OCI-M2 (cell line): ENCODE measurements at regions not wholly inside any gene's neighbourhood (a gene's known extent, or its start where the extent isn't known, plus 50 kb on each side); places are given as distances from the start of the nearest gene placed in this dataset.
"Not testable (repeated sequence)": the region's sequence is repeated elsewhere in the genome, so short reads cannot be mapped to it uniquely, and the experiment has no call there.

Experiments used
- DNase-seq: peaks from one replicate; lab custom pipeline; 2025; ENCODE audit not compliant: unreplicated experiment; lab: John Stamatoyannopoulos, UW

DNA sequence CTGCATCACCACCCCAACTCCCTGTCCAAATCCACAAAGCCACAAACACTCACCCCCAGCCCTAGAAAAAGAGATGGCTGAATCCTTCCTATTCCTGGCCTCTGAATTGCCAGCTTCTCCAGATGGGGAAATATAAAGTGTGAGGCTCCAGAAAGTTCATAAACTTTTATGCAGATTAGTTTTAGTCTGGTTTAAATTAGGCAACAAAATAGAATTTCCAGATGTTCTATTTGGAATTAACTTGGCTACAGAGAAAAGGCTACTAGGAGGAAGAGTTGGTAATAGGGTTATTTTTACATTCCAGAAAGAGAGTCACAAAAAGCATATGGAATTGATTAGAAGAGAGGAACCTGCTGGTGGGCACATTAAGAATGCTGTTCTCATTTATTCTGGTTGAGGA lies 56.0 kb downstream of the EN1 start:
- DNase-seq, result no peak

DNA sequence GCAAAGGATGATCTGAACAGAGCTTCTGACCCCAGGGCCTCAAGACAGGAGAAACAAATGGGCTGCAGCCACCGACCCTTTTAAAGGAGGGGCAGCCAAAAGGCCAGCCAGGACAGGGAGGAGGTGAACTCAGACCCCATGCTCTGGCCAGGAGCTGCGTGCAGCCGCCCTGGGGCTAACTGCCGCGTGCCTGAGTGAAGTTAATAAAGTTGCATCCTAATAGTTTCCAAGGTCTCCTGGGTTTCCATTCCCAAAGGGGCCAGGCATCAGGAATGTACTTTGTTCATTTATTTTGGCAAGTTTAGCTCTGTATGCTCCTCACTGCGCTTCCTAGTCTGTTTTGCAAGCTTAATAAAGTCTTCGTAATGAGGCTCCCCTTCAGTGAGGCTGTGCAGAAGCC lies 60.7 kb downstream of the EN1 start:
- no peak for DNase-seq

DNA sequence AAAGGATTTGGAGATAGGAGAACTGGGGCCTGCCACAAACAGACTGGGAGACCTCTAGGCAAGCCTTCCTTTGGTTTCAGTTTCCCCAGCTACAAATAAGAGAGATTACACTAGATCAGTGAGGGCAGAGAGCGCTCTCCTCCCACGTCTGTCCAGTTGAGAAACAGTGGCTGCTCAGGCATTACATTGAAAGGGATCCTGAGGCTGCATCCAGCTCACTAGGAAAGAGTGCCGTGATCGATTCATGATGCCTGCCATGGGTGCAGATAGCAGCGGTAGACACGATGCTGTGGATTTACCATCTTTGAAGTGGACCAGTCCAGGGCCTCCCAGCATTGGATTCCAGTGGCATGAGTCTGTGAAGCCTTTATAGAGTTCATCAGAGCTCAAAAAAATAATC lies 62.6 kb downstream of the EN1 start:
- DNase-seq, result no peak

DNA sequence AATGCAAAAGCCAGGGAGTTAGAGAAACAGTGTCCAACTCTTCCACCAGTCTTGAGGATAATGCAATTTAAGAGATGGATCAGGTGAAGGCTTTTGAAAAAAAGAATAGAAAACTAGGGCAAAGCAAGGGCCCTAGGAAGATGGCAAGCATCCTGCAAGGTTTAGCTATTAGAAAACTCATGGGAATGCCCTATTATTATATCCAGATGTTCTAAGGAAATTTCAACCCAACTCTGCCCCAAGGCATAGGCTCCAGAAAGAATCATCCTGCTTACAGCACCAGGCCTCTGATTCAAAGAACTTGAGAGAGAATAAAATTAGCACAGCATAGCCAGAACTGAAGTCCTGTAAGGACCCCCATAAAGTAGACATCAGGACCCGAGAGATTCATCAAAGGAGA lies 68.1 kb downstream of the EN1 start:
- no peak for DNase-seq

DNA sequence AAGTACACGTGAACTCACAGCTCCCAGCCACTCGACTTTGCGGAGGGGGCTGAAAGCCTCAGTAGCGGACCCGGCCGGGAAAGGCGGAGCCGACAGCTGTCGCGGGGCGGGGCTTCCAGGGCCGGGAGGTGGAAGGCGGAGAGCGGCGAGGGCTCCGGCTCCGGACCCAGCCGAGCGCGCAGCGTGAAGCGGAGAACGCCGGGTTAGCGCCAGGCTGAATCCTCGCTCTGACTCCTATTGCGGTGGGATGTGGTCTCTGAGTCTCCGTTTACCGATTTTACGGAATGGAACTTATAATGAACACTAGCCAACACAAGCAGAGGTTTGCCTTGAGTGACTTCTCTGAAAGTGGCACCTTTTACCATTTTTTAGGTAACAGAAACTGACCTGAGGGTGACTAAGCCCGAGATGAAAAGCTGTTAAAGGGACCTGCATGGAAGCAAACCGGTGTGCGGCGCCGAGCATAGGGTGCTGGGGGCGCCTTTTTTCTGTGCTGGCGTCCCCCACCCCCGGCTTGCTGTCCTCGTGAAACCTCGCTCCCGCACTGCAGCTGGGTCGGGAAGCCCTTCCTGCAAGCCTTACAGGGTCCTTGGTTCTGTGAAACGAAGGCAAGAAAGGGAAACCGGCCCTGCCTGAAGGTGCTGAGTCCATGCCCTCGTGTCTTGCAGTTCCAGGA lies 72.9 kb downstream of the EN1 start:
- no peak for DNase-seq

DNA sequence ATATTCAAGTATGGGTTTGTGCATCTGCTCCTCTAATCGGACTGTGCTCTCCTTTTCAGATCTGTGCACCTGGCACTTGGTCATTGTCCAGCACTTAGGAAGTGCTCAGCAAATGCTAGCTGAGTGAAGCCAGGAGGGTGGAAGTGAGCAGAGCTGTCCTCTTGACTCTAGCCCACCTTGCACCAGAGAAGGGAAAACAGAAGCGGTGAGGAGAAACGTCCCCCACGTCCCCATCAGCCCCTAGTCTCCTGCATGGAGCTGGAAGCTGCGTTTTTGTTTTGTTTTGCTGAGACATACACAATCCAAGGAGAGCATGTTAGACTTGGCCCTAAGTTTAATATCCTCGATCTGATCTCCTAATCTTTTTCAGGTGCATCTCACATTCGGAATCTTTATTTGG lies 73.6 kb downstream of the EN1 start:
- DNase-seq, result no peak

DNA sequence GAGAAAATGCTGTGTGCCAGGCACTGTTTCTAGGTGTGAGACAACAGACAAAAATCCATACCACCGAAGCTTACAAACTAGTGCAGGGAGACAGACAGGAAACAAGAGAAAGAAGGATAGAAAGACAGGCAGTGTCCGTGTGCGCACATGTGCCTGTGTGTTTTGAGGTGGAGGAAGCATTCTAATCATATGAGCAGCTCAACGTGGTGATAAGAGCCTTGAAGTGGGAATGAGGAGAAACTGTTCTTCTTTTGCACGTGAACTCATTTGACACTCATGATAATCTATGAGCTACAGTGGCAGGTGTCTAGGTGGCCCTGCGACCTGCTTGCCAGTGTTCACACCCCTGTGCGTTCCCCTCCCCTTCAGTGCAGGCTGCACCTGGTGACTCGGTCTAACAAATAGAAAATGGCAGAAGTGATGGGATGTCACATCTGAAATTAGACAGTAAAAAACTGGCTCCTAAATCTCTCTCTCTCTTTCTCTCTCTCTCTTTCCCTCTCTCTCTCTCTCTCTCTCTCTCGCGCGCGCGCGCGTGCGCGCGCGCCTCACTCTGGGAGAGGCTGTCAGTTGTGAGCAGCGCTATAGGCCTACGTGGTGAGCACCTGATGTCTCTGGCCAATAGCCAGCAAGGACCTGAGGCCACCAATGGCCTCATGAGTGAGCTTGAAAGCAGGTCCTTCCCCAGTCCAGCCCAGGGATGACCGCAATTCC lies 74.8 kb downstream of the EN1 start:
- no peak for DNase-seq

DNA sequence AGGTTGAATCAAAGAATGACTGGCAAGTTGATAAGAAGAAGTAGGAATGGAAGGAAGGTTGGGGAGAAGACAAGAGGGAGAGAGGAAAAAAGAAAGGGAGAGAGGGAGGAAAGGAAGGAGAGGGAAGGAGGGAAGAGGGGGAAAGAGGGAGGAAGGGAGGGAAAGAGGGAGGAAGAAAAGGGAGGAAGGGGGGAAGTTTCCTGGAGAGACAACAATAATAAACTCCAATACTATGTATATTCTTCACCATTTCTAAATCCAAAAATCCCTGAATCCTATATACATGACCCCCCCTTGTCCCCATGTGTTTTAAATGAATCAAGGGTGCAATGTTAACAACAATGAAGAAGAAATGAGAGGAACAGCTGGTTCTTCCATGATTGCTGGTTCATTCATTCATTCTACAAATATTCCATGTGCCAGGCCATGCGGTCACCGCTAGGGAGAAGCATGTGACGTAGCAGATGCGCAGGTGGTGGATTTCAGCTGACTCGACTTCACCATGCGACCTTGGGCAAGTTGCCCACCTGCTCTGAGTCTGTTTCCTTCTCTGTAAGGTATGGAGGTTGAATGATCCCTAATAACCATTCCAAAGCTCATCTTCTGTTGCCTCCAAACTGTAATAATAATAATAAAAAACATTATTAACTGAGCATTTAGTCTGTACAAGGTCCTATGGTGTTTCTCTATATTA lies 77.6 kb downstream of the EN1 start:
- no peak for DNase-seq

DNA sequence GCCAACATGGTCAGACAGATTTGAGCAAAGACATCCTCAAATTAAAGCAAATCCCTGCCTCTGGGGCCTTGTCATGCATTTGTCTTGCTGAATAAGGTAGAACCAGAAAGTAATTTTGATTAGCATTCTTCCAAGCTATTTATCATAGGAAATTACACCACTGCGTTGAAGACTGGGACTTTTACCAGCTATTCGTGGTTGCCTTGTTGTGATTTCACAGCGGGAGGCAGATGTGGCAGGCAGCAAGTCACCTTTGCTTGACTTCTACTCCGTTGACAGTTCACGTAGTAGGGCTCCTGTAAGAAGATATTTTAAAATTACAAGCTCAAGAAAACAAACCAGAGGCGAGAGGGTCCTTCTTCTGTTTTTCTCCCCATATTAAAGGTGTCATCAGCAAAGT lies 80.6 kb downstream of the EN1 start:
- DNase-seq, result no peak

DNA sequence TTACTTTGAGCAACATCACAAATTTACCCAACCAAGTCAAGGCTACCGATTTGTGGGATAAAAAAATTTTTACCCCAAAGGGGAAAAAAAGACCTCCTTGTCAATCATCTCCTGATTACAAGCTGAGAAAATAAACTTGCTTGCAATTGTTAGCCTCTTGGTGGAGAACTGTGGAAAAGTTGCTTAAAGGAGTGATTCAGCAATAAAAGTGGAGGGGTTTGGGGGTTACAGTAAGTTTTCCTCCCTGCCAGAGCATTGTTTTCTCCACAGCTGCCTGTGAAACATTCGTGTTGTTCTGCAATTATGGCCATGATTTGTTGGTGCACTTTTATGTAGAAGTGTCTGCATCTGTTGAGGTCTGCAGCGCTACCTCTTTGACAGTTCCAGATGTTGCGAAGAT lies 82.6 kb downstream of the EN1 start:
- DNase-seq, result no peak

DNA sequence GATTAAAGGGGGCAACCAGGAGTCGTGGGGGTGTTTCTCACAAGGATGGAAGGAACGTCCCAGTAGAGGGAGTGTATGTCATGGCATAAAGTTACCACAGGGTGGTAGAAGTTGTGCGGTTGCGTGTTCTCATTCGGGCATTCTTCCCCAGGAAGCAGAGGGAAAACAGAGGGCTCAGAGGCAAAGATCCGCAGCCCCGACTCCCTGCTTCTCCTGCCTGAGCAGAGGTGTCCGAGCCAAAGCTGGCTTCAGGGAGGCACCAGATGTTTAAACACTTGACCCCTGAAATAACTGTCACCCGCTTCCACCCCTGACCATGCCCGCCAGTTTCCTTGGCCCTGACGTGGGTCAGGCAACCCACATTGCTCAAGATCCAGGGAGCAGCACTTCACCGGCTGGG lies 83.7 kb downstream of the EN1 start:
- DNase-seq, result no peak

DNA sequence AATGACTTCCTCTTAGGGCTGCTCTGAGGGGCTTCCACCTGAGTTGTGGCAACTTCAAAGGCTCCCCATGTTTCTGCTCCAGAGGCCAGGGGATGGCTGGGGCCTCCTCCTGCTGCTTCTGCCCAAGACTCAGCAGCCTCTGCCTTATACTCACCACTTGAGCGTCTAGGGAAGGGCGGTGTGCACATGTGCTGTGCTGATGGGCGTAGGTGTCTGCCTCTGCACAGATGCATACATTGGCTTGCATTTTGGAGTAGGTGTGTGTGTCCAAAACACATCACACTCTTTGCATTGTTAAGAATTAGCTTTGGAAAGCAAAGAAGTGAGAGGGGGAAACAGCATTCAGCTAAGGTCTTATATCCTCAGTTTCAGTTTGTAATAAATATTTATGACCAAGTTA lies 85.2 kb downstream of the EN1 start:
- DNase-seq, result no peak

DNA sequence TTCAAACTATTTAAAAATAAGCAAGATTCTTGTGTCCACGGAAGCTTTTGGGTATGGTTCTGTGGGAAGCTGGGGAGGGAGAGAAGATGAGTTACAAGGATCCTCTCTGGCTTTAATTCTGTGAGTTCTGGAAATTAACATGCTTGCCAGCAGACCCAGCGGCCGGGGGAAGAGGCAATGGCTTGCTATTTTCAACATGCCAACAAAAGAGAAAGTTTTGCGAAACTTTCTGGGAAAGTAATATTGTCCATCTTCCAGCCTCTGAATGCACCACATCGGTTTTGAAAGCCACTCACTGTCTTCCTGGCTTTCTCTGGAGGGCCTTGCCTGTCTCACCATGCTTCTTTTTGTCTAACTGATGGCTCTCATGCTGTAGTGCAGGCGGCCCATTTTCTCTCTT lies 85.7 kb downstream of the EN1 start:
- DNase-seq, result no peak

DNA sequence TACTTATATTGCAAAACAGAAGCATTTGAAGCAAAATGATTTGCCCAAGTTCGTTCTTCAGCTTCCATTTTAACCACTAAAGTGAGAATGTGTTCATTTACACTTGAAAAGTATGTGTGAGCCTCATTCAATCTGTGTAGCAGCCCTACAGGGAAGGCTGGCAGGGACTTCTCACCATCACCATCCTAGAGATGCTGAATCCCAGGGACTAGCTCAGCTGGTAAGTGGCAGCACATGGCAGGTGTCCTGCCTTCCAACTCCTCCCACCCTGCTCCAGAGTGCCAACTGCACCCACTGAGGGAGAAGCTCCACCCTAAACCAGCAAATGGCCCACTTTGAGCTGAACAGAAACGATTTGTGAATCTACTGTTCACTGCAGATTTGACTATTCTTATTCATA lies 91.5 kb downstream of the EN1 start:
- DNase-seq, result no peak

DNA sequence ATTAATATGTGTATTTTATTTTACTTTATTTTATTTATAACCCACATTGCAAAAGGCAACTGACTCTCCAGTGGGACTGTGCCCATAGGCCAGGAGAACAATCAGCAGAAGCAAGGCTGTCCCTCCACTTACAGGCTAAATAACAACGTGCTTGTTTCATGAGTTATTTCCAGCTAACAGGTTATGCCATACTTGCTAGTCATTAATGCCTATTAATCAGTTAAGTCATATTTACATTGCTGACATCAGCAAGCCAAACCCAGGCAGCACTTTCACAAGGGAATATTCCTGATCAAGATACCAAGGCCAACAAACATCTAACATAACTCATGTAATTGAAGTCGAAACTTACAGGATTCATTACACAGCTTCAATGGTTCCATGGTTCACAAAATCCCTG lies 92.1 kb downstream of the EN1 start:
- no peak for DNase-seq

DNA sequence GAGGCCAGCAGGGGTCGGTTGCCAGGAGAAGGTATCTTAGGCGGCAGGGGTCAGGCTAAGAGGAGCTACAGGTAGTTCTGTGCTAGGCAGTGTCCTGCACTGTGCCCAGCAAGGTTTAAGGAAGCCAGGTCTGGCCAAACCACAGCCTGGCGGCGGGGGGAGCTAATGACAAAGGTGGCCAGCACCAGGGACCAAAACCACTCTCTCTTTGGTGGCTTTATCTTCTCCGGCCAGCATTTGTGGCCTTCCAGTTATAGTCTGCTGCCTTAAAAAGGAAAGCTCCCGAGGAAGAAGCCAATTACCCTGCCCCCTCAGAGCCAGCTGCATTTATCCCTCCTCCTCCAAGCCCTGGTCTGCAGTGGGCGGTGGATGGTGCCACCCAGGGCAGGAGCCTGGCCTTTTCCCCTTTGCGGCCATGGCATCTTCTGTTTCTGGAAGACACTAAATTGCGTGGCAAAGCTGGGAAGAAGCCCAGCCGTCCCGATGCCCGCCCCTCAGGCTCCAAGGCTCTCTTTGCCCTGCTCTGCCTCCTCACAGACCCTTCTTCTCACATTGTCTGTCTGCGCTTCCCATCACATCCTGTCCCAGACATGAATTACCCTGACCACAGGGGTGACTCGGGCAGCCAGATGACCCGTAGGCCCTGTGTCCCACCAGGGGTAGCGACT lies 94.6 kb downstream of the EN1 start:
- no peak for DNase-seq

DNA sequence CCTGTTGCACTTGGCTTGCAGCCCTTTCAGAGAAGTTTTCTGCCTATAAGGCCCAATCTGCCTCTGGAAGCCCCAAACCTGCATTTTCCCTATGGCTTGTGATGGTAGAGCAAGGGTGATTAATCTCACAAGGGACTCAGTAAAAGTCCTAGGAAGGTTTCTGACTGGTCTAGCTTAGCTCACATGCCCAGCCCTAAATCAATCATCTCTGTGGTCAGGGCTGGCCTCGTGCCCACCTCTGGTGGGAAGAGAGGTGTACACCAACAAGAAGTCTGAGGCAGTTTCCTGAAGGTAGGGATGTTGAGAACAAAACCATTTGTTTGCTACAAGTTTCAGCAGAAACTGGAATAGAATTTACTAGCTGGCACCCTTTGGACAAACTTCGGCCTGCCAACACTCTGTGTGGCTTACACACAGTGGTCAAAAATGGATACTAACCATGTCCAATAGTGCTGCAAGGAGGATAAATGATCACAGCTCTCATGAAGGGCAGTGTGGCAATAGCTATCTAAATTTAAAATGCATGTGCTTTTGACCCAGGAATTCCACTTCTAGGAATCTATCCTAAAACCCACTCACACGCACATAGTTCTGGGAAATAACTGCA lies 96.4 kb downstream of the EN1 start:
- DNase-seq, result no peak

DNA sequence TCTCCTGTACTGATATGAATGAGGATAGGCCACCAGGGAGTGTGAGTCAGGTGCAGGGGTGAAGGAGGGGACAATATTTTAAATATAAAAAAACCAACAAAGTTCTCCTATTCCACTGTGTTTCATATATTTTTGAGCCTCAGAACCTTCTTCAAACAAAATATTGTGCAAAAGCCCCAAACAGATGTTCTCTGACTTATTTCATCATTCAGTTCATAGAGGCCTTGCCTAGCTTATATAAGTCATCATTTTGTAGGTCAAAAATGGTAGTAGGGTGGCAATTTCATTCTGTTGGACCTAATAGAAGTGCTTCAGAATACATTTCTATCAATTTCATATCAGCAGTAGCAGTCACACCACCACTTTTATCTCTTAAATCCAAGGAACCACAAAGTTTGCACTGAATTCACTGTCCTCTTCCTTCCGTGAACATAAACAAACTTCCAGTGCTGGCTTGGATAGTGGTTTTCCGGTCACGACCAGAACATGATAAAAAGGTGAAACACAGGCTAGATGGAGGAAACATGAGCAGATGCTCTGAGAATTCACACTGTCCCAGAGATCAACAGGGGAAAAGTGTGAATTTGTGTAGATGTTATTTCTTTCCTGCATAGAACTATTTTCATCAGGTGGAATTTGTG lies 99.1 kb downstream of the EN1 start:
- DNase-seq, result no peak

DNA sequence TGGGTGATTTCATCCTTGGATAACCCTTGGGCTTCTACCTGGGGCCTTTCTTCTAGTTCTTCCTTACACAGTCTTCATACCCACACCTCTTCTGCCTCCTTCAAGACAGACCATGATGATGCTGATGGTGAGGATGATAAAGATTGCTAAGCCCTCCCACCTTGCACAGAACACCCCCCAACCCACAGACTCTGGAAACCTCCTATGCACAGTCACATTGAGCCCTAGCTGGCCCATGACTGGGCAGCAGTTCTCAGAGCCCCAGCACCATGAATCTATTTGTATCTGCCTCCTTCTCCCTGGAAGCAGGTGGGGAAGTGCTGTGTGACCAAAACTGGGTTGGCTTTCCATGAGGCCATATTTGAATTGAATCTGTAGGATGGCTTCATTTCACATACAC lies 99.8 kb downstream of the EN1 start:
- no peak for DNase-seq

DNA sequence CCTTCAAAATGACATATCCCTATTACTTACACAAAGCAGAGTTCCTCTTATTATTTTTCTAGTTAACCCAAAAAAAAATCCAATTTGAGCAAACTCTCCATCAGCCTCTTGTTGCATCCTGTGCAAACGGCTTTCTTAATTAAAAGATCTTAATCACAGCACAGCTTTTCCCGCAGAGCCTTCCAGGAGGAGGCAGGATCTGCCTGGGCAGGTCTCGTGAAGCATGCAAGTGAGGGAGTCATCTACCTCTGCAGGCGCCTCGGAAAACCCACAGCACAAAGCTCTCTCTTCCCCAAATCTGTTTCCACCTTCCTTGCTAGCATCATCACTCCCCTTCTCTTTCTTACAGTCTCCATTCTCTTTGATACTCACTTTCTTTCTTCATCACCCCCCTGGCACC lies 100.4 kb downstream of the EN1 start:
- no peak for DNase-seq

DNA sequence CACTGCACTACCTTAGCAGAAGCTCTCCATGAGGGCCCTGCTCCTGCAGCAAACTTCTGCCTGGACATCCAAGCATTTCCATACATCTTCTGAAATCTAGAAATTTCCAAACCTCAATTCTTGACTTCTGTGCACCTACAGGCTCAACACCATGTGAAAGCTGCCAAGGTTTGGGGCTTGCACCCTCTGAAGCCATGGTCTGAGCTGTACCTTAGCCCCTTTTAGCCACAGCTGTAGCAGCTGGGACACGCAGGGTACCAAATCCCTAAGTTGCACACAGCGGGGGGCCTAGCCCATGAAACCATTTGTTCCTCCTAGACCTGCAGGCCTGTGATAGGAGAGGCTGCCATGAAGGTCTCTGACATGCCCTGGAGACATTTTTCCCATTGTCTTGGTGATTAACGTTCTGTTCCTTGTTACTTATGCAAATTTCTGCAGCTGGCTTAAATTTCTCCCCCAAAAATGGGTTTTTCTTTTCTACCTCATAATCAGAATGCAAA lies 102.7 kb downstream of the EN1 start:
- not testable (repeated sequence) for DNase-seq
